ENCODE measurements at regions not wholly inside any gene's neighbourhood (a gene's known extent, or its start where the extent isn't known, plus 50 kb on each side); places are given as distances from the start of the nearest gene placed in this dataset.

- no peak for TF ChIP-seq POLR2AphosphoS5 (IDR thresholded peaks at IDR 0.05; ENCODE audit: low read depth, low read length)
- TF ChIP-seq POLR2A (IDR thresholded peaks at IDR 0.05; ENCODE audit: low read depth, low read length), result no peak
These were observed 77.8 kb upstream of the PIP4K2A start for GRCh38 chr10:22792161-22792560.
